HK-2 (cell line): ENCODE measurements at regions not wholly inside any gene's neighbourhood (a gene's known extent, or its start where the extent isn't known, plus 50 kb on each side); places are given as distances from the start of the nearest gene placed in this dataset.
"Not testable (repeated sequence)": the region's sequence is repeated elsewhere in the genome, so short reads cannot be mapped to it uniquely, and the experiment has no call there.

Experiments used
- DNase-seq: peaks from one replicate; pipeline ENCODE4 v3.0.0-alpha.2; 2018; ENCODE audit not compliant: unreplicated experiment

DNA sequence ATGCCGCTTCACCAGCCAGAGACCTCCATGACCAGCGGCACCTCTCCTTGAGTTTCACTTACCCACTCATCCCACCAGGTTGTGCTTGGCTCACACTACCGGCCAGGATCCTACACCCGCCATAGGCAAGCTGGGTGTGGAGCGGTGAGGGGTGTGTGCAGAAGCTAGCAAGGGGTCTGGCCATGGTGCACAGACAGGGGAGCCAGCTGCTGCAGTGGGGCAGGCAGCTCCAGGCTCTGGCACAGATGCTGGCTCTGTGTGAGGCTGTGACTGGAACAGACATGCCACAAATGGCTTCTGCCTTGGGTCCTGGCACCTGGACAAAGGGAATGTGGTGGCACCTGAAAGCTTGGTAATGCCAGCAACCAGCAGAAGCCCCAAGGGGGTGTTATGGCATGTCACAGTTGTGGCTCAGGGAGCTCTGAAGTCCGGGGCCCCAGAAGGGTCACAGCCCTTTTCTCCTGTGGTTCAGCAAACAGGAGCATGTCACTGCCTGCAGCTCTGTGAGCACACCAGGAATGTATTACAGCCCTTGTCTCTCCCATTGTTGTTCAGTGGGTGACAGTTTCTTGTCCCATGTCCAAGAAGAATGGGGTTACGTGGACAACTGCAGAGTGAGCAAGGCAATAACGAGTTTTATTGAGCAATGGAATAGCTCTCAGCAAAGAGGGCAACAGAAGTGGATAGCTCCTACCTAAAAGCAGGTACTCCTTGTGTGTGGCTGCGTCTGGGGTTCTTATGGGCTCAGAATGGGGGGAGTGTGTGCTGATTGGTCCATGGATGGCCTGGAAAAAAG, 2791.0 kb upstream of the PCDH20 start:
- DNase-seq, result no peak

DNA sequence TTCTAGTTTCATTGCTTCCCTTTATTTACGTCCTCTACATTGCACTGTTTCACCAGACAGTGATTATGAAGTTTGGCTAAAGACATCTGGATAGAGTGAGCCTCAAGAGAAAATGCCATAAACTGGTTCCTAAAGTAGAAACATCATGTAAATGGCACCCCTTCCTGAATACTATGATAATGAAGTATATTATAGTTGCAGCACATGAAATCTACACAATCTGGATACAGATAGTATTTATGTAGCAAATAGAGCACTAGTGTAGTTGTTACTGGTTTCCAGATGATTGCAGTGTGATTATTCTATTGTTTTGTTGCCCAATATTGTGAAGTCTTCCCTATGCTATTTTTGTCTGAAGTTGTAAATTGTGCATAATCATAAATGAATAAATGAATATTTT, 2786.9 kb upstream of the PCDH20 start:
- no peak for DNase-seq

DNA sequence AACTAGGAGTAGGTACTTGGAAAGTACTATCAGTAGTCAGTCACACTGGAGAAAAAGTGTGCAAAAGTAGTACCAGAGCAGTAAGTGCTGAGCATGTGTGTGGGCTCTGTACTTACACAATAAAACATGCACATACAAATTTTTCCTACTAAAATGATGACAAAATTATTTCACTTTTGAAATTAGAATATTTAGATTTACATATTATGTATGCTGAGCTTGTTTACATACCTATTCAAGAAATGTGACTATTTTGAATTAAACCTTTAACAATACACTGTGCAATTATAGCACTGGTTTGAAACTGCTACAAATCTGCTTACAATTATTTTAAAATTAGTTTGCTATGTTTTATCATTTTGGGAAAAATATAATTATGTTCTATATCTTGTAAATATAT, 2781.6 kb upstream of the PCDH20 start:
- no peak for DNase-seq

DNA sequence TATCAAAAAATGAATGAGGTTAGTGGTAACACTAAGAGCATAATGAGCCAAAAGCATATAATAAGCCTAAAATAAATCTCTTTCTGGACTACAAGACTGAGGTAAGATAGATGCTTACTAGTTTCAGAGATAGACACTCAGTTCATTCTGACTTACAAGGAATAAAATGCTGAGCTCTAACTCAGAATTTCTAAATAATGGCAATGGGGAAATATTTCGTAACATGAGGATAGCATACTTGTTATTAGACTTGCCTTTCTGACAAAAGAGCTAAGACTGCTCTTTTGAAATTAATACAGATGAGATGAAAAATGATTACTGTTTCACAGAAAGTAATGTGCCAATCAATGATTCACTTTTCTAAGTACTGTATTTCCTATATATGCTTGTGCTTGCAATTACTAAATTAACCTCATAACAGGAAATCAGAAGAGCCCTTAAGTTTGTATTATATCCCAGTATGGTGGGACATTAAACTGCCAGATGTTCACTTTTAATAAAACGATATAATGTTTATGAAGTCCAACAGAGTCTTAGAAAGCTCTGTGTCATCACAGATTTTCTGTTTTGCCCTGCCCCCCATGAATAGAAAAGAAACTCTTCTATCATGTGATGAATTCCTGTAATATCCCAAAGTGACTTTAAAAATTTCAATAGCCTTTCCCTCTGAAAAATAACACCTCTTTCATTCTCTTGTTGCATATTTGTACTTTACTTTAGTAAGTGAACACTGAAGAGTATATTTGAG, 2771.0 kb upstream of the PCDH20 start:
- no peak for DNase-seq

DNA sequence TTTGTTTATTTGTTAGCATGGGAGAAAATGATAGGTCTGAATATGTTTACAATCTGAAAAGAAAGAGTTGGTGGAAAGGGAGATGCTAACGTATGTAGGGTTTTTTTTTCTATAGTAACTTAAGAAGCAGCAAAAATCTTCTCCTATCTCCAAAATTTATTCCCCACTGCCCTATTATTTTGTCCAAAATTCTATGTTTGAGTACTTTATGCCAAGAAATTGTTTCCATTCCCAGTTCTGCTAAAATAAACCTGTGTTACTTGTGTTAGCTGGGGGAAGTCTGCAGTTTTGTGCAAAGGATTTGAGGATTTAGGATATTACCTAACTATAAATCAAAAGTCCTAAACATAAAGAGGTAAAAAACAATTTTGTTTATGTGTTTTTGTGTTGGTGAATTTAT, 2770.4 kb upstream of the PCDH20 start:
- DNase-seq, result no peak

DNA sequence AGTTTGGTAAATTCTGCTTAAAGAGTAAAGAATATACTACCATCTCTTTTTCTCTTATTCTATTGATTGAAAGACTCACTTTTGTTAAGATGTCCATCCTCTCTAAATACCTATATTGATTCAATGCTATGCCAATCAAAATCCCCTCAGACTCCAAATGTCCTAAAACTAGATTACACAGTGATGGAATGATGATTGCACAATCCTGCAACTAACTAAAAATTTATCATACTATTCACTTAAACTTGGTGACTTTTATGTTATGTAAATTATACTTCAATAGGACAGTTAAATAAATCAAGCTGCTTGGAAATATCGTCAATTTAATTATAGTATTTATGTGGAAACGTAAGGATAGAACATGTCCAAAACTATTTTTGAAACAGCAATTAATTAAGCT, 2765.1 kb upstream of the PCDH20 start:
- DNase-seq, result no peak

DNA sequence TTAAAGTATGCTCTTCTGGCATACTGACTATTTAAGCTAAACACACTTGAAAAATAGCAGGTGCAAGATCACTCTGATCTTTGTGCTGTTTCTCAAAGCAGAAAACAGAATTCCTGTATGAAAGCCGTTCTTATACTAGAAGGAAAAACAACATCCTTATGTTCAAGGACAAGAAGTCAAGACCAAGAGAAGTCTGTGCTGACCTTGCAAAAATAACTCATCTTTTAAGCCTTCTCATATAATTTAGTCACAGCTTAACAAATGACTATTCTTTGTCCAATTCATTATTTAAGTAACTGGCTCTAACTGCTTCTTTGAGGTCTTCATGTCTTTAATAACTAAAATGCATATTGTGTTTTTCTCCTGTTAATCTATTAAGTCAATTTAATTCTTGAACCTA, 2750.2 kb upstream of the PCDH20 start:
- no peak for DNase-seq

DNA sequence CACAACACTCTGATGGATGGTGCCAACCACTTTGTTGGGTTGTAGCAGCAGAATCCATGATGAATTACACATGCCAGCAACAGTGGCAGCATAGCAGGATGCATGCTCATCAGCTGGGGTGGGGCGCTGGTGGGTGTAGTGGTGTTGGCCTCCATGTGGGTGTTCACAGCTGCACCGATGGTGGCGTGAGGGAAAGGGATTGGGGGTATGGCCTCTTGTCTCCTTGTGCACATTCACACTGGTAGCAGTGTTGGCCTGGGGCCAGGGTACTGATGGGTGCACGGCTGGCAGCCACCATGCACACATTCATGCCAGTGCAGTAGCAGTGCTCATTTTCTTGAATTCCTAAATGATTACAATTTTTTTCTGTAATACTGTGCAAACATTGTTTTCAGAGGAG, 2748.8 kb upstream of the PCDH20 start:
- DNase-seq, result no peak

DNA sequence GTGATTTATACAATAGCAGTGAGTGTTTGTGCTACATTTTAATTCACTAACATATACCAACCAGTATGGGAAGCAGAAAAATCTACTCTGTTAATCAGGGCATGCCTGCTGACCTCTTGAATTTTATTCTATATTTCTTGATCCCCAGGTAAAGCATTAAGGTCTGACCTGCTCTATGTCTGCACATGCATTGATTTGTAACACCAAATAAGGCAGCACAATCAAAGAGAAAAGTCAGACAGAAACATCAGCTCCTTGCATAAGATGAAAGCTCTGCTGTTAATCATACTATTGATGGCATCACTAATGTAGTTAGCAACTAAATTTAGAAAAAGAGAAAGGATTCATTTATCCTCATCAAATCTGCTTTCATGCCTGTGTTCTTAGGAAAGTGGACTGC, 2744.8 kb upstream of the PCDH20 start:
- no peak for DNase-seq

DNA sequence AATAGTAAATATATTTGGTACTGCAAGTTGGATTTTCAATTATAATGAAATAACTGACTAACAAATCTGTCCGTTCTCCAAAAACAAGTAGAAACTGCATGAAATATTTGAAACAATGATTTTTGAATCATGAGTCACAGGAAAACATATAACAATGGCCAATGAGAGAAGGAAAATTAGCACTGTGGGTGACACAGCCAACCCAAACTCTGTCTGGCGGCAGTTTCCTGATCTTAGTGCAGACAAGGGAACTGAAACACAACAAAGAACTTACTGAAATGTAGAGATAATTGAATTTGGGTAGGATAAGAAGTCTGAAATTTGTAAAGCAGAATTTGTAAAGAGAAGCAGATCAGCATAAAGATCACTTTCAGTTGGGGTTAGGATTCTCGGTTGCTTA, 2743.3 kb upstream of the PCDH20 start:
- DNase-seq, result no peak

DNA sequence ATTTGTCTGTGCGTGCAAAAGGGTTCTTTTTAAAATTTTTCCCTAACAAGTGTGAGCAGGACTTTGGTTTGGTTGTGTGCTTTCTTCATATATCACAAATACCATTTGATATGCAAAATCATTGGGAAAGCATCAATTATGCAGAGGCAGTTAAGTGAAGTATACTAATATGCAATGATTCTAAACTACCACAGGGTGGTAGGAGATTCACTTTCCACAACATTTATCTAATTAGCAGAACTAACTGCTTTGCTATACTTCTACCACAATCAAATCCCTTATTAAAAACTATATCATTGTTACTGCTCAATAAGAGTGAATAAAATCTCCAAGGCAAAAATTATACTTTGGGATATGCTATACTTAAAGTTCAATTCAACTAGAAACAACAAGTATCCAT, 2738.9 kb upstream of the PCDH20 start:
- DNase-seq, result no peak

DNA sequence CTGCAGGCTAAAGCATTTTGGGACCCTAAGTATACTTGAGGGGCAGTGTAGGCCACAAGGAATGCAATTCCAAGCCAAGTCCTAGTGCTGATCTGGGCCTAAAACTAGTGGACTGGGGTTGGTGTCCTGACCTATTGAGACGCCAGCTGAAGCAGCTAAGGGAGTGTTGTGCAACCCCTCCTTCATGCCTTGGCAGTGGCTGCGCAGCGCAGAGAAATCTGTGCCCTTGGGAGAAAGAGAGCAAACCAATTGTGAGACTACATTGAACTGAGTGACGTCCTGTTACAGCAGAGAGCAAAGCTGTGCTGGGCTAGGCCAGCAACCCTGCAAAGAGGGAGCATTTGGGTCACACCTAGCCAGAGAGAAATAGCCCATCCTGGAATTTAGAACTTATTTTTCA, 2715.0 kb upstream of the PCDH20 start:
- no peak for DNase-seq

DNA sequence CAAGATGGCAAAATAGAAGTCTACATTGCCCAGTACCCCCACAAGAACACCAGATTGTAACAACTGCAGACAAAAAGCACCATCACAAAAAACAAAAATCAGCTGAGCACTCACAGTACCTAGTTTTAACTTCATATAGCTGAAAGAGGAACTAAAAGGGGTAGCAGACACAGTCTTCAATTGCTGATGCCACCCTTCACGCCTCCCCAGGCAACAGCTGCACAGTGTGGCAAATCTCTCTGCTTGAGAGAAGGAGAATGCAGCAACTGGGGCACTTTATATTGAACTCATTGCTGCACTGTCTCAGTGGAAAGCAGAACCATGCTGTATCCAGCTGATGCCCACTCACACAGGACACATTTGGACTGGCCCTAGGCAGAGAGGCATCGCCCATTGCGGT, 2714.5 kb upstream of the PCDH20 start:
- no peak for DNase-seq

DNA sequence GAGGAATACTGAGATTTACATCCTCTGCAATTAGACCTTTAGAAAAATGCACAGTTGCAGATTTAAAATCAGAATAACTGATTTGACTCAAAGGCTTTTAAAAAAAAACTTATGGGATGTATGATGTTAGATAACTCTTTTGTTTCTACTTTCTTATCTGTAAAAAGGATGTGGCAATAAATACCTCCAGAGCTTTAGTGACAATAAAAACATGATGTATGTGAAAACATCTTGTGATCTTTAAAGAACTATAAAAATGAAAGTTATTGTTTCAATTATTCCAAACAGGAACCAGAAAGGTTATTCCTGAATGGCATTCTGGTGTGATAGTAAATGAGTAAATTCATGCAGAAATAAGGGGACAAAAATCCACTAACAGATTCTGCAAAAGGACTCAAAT, 2712.2 kb upstream of the PCDH20 start:
- DNase-seq, result no peak

DNA sequence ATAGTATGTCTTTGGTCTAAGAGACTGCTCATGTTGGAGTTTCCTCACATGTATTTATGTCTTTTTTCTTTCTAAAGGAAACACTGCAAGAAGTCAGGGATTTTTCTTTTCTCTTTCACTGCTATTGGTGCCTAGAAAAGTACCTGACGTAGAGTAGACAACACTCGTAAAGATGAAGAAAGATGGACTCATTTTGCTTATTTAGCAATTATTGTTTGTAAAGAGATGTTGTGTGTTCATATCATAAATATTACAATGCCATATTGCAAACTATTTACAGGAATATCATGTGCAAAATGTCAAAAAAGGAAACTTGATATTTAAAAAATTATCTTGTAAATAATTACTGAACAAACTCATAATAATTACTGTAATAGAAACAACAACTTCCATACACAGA, 2711.5 kb upstream of the PCDH20 start:
- DNase-seq, result no peak

DNA sequence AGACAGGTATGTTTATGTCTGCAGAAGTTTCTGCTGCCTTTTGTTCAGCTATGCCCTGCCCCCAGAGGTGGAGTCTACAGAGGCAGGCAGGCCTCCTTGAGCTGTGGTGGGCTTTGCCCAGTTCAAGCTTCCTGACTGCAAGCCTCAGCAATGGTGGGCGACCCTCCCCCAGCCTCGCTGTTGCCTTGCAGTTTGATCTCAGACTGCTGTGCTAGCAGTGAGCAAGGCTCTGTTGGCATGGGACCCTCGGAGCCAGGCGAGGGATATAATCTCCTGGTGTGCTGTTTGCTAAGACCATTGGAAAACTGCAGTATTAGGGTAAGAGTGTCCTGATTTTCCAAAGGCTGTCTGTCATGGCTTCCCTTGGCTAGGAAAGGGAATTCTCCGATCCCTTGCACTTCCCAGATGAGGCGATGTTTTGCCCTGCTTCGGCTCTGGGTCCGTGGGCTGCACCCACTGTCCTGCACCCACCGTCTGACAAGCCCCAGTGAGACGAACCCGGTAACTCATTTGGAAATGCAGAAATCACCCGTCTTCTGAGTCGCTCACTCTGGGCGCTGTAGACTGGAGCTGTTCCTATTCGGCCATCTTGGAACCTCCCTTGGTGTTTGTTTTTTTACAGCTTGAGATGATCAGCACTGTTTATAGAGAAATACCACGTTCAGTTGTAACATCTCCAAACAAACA, 2705.5 kb upstream of the PCDH20 start:
- DNase-seq, result not testable (repeated sequence)

DNA sequence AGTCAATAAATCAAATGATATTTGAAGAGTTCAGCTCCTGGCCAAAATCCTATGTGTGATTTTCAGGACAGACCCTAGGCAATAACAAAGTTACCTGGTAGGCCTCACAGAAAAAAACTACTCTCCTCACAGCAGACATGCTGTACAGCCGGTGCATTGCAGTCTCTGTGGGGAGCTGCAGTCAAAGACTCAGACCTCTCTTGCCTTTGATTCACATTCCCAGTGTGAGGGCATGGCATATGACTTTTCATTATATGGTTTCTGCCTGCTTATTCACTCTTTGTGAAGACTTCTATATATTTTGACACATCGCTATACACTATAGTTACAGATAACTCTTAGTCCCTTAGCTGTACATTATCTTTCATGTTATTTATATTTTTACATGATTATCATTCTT, 2684.3 kb upstream of the PCDH20 start:
- DNase-seq, result no peak

DNA sequence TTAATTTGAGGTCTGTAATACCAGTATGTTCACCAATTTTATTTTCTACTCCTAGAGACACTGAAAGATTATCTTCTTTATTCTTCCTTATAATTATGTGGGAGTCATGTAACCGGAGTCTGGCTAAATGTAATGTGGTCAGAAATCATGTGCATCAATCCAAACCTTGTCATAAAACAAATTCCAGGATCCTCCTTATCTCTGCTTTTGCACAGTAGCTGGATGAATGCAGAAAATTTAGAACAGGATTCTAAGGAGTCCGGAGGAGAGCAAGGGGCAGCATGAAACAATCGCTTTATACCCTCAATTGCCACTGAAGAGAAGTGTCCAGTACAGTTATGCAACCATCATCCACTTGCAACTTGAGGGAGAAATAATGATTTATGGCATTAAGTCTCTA, 2674.7 kb upstream of the PCDH20 start:
- no peak for DNase-seq

DNA sequence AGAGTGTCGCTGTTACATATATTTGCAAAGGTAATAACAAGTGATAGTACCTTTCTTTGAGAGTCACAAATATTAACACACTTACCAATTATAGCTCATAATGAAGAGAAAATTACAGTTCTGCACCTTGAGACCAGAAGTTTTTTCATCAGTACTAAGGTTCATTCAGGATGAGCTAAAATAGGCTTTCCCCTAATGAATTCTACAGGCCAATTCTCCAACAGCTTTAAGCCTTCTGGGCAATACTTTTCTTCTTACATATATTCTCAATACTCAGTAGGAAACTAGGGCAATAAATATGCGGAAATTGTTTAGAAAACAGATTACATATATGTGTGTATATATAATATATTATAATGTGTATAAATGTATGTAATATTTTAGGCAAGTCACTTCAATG, 2672.8 kb upstream of the PCDH20 start:
- DNase-seq, result no peak

DNA sequence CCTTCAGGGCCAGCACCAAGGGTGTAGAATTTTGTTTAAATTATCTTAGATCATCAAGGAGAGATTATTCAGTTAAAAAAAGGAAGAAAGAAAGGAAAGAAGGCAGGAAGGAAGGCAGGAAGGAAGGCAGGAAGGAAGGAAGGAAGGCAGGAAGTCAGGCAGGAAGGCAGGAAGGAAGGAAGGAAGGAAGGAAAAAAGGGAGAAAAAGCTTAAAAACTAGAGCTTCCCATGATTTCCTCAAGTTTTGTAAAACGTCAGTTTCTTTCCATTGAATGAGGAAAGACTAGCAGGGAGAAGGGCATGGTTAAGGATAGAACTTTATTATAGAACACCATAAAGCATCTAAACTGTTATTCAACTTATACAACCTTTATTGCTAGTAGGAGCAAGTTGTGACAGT, 2672.0 kb upstream of the PCDH20 start:
- no peak for DNase-seq

DNA sequence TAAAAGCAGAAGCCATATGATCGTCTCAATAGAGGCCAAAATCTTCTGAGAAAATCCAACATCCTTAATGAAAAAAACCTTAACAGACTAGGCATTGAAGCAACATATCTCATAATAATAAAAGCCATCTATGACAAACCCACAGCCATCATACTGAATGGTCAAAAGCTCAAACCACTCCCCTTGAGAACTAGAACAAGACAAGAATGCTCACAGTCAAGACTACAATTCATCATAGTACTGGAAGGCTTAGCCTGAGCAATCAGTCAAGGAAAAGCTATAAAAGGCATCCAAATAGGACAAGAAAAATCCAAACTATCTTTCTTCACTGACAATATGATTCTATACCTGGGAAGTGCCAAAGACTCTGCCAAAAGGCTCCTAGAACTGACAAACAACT, 2668.2 kb upstream of the PCDH20 start:
- DNase-seq, result no peak

DNA sequence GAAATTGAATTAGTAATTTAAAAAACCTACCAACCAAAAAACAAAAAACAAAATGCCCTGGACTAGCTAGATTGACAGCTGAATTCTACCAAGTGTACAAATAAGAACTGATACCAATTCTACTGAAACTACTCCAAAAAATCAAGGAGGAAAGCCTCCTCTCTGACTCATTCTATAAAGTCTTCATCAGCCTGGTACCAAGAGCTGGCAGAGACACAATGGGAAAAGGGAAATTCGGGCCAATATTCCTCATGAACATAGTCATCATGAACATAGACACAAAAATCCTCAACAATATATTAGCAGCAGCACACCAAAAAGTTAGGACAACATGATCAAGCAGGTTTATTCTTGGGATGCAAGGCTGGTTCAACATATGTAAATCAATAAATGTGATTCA, 2667.7 kb upstream of the PCDH20 start:
- DNase-seq, result no peak

DNA sequence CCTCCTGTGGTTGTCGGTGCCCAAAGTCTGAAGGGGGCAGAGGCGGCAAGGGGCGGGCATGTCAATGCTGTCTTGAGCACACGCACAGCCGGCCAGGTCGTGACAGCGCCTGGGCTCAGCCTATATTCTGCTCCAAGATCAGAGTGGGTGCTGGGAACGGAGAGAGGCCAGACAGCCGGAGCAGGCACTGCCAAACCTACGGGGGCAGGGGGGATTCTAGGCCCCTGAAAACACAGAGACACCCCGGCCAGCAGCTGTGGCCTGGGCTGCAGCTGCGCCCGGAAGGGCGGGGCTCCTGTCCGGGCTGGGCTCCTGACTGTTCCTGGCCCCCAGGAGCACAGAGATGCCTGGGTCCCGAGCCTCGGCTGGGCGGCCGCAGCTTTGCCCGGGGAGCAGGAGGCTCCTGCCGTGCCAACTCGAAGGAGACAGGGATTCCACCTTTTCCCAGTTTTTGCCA, 2662.9 kb upstream of the PCDH20 start:
- DNase-seq, result no peak
